ENCODE measurements at regions not wholly inside any gene's neighbourhood (a gene's known extent, or its start where the extent isn't known, plus 50 kb on each side); places are given as distances from the start of the nearest gene placed in this dataset.
A peak's percentile ranks its signal among the peaks of the same experiment; 100 is the strongest.

DNA sequence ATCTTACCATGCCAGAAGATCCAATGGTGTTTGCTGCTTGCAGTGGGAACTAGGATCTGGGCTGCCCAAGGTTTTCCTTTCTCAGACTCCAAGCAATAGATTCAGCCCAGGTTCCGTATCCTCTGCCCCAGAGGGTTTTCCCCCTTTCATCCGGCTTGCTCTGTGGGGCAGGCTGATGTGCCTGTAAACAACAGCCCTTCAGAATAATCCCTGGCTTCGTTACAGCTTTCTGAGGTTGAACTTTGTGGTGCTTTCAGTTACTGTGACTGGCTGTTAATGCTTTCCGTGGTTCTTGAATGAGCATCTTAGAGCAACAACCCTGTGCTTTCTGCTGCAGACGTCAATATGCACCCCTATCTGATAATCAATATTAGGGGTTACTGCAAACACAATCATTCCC lies 400.4 kb downstream of the BTBD3 start:
- Histone ChIP-seq H3K27ac (ENCODE audit: low read depth, low read length) (no peak overlapping the region), H4K20me1 (replicated peaks in 1 of 2; ENCODE audit: control insufficient read depth in 1 of 2, insufficient read depth in 2 of 2, low read length in 2 of 2) (no peaks in the 10 kb centered on the region), H3K56ac (replicated peaks; ENCODE audit: insufficient read length, low read depth, low read length) (no peak overlapping the region), H3K79me2 (ENCODE audit: control insufficient read depth in 1 of 2, insufficient read depth in 2 of 2, low read length in 2 of 2) (no peaks in the 10 kb centered on the region), H3K4me1 (replicated peaks in 1 of 4; ENCODE audit: control insufficient read depth in 3 of 4, insufficient read depth in 4 of 4, low read length in 3 of 4) (no peaks in the 10 kb centered on the region), H3K23me2 (ENCODE audit: low read depth, low read length) (no peaks in the 10 kb centered on the region), H3K9me3 (ENCODE audit: insufficient read depth in 2 of 2, low read depth in 1 of 2, low read length in 1 of 2) (no peaks in the 10 kb centered on the region), H3K14ac (ENCODE audit: insufficient read length) (no peak overlapping the region), H3K4me2 (ENCODE audit: insufficient read depth in 1 of 2, low read depth in 2 of 2, low read length in 2 of 2) (no peak overlapping the region), H3K27me3 (replicated peaks in 1 of 4; ENCODE audit: control insufficient read depth in 3 of 4, extremely low read depth in 1 of 4, insufficient read depth in 3 of 4, low read length in 3 of 4) (peaks cover 0 to 1% (median 0%) of the 10 kb centered on the region in 4 experiments; a peak in 1 of 7 replicates), H2BK5ac (ENCODE audit: low read depth, low read length) (no peak overlapping the region), H3K23ac (ENCODE audit: insufficient read length) (no peak overlapping the region), H4K5ac (ENCODE audit: insufficient read length, low read depth, low read length) (no peak overlapping the region), H4K8ac (ENCODE audit: extremely low read depth, insufficient read depth, low read length) (no peak overlapping the region), H2AK5ac (ENCODE audit: low read depth, low read length) (no peak overlapping the region), H3K9ac (replicated peaks in 1 of 4; ENCODE audit: extremely low read depth in 1 of 4, low read depth in 3 of 4, low read length in 3 of 4) (no peak overlapping the region), H3K79me1 (ENCODE audit: low read depth, low read length) (no peaks in the 10 kb centered on the region), H4K91ac (replicated peaks; ENCODE audit: insufficient read length, low read length) (no peak overlapping the region), H2BK20ac (ENCODE audit: low read length) (no peak overlapping the region), H3K4ac (replicated peaks; ENCODE audit: insufficient read length, low read depth, low read length) (no peak overlapping the region), H2BK15ac (ENCODE audit: low read length) (no peak overlapping the region), H3K4me3 (ENCODE audit: extremely low read depth in 1 of 4, insufficient read depth in 2 of 4, low read depth in 3 of 4, low read length in 4 of 4) (no peak overlapping the region), H3K36me3 (ENCODE audit: control insufficient read depth in 2 of 4, insufficient read depth in 4 of 4, low read length in 3 of 4) (no peaks in the 10 kb centered on the region), H2BK120ac (replicated peaks; ENCODE audit: low read depth, low read length) (no peak overlapping the region), H2BK12ac (ENCODE audit: low read depth, low read length) (no peak overlapping the region), H2AFZ (ENCODE audit: low read length) (peak overlapping the region; percentile 91), H3K18ac (ENCODE audit: extremely low read depth, low read length) (no peak overlapping the region)
- 95% methylated on average over 5 of the region's 5 CpGs; no CpG with 5 or more reads in 1 of the 2 experiments for WGBS, 2 experiments (ENCODE audit: extremely low coverage in 1 of 2, insufficient coverage in 1 of 2, insufficient read length in 1 of 2, insufficient replicate concordance in 2 of 2, low coverage in 1 of 2, low lambda C conversion rate in 2 of 2, missing lambda C conversion rate in 1 of 2)
- ChIA-PET POLR2A (ENCODE audit: partially characterized antibody) (no interaction called here), CTCF (ENCODE audit: partially characterized antibody) (interaction anchor here (1.0 to 1.6 kb wide), 2 partner anchors 40 to 77 kb away, joined by 3 to 4 read pairs; no protein-coding TSS in a partner anchor)
- DNase-seq (ENCODE audit: low read depth in 1 of 2, low spot score in 2 of 2), result no peak
- FAIRE-seq, result no peak
- TF ChIP-seq RNF2 (IDR thresholded peaks at IDR 0.05; ENCODE audit: borderline replicate concordance, low read depth, low read length, missing control alignments, poor library complexity, severe bottlenecking) (no peak), HDAC2 (IDR thresholded peaks at IDR 0.05; ENCODE audit: borderline replicate concordance in 1 of 2, low read depth in 2 of 2, low read length in 2 of 2) (no peak), RAD21 (IDR thresholded peaks at IDR 0.05 in 1 of 2, conservative IDR thresholded peaks at IDR 0.05 in 1 of 2; ENCODE audit: low read depth in 2 of 2, low read length in 2 of 2) (no peak), JUN (IDR thresholded peaks at IDR 0.05; ENCODE audit: low read depth, low read length) (no peak), SIX5 (IDR thresholded peaks at IDR 0.05; ENCODE audit: low read depth, low read length) (no peak), SP1 (IDR thresholded peaks at IDR 0.05; ENCODE audit: low read depth, low read length) (no peak), FOSL1 (IDR thresholded peaks at IDR 0.05; ENCODE audit: insufficient read depth, low read depth, low read length) (no peak), CREB1 (IDR thresholded peaks at IDR 0.05) (no peak), MAFK (IDR thresholded peaks at IDR 0.05; ENCODE audit: low read depth, low read length) (no peak)
- TF ChIP-seq, protein P1, sequence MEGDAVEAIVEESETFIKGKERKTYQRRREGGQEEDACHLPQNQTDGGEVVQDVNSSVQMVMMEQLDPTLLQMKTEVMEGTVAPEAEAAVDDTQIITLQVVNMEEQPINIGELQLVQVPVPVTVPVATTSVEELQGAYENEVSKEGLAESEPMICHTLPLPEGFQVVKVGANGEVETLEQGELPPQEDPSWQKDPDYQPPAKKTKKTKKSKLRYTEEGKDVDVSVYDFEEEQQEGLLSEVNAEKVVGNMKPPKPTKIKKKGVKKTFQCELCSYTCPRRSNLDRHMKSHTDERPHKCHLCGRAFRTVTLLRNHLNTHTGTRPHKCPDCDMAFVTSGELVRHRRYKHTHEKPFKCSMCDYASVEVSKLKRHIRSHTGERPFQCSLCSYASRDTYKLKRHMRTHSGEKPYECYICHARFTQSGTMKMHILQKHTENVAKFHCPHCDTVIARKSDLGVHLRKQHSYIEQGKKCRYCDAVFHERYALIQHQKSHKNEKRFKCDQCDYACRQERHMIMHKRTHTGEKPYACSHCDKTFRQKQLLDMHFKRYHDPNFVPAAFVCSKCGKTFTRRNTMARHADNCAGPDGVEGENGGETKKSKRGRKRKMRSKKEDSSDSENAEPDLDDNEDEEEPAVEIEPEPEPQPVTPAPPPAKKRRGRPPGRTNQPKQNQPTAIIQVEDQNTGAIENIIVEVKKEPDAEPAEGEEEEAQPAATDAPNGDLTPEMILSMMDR (IDR thresholded peaks at IDR 0.05; ENCODE audit: control extremely low read depth in 1 of 3, insufficient read depth in 1 of 3, low read depth in 1 of 3, low read length in 3 of 3), result no peak
- TF ChIP-seq, protein P2, sequence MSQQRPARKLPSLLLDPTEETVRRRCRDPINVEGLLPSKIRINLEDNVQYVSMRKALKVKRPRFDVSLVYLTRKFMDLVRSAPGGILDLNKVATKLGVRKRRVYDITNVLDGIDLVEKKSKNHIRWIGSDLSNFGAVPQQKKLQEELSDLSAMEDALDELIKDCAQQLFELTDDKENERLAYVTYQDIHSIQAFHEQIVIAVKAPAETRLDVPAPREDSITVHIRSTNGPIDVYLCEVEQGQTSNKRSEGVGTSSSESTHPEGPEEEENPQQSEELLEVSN (IDR thresholded peaks at IDR 0.05), result no peak

All from H1 (cell line).